ENCODE measurements at regions not wholly inside any gene's neighbourhood (a gene's known extent, or its start where the extent isn't known, plus 50 kb on each side); places are given as distances from the start of the nearest gene placed in this dataset.

DNA sequence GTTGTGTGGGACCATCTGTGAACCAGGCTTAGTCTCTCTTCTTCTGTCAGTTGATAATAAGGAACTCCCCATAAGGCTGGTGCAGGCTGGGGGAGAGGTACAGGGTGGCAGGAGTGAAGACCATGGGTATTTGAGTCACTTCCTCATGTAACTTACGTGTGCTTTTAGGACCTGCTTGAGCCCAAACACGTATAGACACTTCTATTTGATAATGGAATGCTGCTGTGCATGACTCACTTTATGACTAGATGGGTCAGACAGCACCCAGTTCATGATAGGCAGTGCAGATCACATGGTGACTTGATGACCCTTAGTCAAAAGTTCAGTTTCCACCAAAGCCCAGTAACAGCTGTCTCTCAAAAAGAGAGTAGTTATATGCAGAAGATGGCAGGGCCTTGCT is 490.9 kb downstream of the ZBBX start:
- TF ChIP-seq, protein P1, sequence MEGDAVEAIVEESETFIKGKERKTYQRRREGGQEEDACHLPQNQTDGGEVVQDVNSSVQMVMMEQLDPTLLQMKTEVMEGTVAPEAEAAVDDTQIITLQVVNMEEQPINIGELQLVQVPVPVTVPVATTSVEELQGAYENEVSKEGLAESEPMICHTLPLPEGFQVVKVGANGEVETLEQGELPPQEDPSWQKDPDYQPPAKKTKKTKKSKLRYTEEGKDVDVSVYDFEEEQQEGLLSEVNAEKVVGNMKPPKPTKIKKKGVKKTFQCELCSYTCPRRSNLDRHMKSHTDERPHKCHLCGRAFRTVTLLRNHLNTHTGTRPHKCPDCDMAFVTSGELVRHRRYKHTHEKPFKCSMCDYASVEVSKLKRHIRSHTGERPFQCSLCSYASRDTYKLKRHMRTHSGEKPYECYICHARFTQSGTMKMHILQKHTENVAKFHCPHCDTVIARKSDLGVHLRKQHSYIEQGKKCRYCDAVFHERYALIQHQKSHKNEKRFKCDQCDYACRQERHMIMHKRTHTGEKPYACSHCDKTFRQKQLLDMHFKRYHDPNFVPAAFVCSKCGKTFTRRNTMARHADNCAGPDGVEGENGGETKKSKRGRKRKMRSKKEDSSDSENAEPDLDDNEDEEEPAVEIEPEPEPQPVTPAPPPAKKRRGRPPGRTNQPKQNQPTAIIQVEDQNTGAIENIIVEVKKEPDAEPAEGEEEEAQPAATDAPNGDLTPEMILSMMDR (IDR thresholded peaks at IDR 0.05), result no peak
- TF ChIP-seq POLR2A (IDR thresholded peaks at IDR 0.05; ENCODE audit: low read depth), result no peak
- no peak for TF ChIP-seq POLR2AphosphoS5 (IDR thresholded peaks at IDR 0.05)
- no peak for TF ChIP-seq EP300 (IDR thresholded peaks at IDR 0.05)

Data from esophagus muscularis mucosa (tissue), 4 donors.